CD4-positive, alpha-beta T cell treated with Interleukin-21 for 1 hour (primary cell): ENCODE measurements at regions not wholly inside any gene's neighbourhood (a gene's known extent, or its start where the extent isn't known, plus 50 kb on each side); places are given as distances from the start of the nearest gene placed in this dataset.

Experiments
- DNase-seq: peaks from one replicate; pipeline ENCODE4 v3.0.0-alpha.2; 2020

GRCh38 chr21:26784974-26785373 lies 60.2 kb downstream of the ADAMTS1 start:
- no peak for DNase-seq

DNA sequence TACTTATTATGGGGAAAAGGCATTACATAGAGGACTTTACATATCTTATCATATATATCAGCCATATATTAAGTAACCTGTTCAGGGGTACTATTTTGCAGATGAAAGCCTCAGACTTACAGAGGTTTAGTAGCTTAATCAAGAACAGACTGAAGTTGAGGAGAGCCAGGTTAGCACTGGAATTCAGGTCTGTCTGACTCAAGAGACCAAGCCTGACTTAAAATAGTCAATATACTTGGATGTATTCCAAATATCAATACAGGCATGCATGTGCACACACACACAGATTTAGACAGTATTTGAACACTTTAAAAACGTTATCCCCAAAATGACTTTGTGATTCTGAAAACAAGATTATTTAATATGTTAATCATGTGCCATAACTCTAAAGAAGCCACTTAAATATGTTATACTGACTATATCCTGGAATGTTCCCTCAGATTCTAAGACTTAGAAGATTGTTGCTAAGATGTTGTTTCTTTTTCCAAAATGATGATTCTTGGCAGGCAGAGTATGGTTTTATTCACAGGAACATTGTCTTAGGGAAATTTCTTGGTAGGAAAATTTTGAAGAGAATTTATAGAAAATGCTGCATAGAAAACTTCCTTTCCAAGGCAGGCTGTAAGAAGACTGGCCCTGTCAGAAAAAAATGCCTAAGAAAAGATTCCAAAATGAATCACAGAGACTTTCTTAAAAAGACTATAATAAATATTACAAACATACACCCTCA lies 61.6 kb downstream of the ADAMTS1 start:
- DNase-seq = no peak

- DNase-seq = no peak
Measured at GRCh38 chr21:26782747-26783146, 62.5 kb downstream of the ADAMTS1 start.

- no peak for DNase-seq
Measured at GRCh38 chr21:26782331-26782730, 62.9 kb downstream of the ADAMTS1 start.

GRCh38 chr21:26781331-26781730 lies 63.9 kb downstream of the ADAMTS1 start:
- DNase-seq = no peak

- DNase-seq = no peak
Measured at GRCh38 chr21:26777166-26777565, 68.0 kb downstream of the ADAMTS1 start.

GRCh38 chr21:26776310-26777021 lies 68.7 kb downstream of the ADAMTS1 start:
- no peak for DNase-seq

DNA sequence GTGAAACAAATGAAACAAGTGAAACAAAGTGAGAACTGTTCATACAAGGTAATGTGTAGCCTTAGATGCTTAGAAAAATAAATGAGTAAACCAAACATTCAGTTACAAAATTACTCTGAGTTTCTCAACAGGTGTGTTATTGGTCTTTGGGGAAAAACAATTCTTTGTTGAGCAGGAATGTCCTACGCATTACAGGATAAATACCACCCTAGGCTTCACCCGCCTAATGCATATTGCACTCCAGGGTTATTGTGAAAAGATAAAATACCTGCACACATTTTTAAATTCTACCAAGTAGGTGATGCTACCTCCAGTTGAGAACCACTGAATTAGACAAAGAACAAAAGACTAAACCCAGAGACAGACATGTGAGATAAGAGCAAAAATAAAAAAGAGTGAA lies 72.2 kb downstream of the ADAMTS1 start:
- DNase-seq = no peak

DNA sequence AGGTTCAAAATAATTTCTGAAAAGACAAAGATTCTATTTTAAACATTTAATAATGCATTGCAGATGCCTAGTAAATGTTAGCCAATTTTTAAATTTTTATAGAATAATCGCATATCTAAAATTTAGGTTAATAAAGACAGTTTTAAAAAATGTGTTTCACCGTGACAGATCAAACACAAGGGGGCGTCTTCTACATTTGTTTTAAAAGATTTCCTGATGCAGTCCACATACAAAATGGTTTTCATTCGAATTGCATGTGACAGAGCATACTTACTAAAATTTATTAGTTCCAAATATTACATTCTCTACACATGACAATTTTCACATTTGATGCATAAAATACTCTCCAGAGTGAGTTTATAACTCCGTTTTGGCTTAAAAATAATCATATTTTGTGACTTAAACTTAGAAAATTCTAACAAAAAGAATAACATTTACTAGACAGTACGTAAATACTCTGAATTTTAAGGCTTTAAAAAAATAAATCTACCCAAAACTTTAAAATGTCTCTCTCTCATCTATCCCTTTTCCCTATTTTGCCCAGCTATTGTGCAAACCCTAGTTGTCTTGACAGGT lies 75.5 kb downstream of the ADAMTS1 start:
- DNase-seq = no peak

- no peak for DNase-seq
Measured at GRCh38 chr21:26766826-26767325, 78.3 kb downstream of the ADAMTS1 start.

- no peak for DNase-seq
Measured at GRCh38 chr21:26761174-26761915, 83.9 kb downstream of the ADAMTS1 start.

- DNase-seq = no peak
Measured at GRCh38 chr21:26759731-26760130, 85.5 kb downstream of the ADAMTS1 start.

- no peak for DNase-seq
Measured at GRCh38 chr21:26758083-26758880, 86.9 kb downstream of the ADAMTS1 start.

- DNase-seq = no peak
Measured at GRCh38 chr21:26756491-26757159, 88.6 kb downstream of the ADAMTS1 start.

GRCh38 chr21:26754853-26755252 lies 90.4 kb downstream of the ADAMTS1 start:
- DNase-seq = no peak

GRCh38 chr21:26753822-26754221 lies 91.4 kb downstream of the ADAMTS1 start:
- no peak for DNase-seq

GRCh38 chr21:26752849-26753248 lies 92.4 kb downstream of the ADAMTS1 start:
- no peak for DNase-seq

DNA sequence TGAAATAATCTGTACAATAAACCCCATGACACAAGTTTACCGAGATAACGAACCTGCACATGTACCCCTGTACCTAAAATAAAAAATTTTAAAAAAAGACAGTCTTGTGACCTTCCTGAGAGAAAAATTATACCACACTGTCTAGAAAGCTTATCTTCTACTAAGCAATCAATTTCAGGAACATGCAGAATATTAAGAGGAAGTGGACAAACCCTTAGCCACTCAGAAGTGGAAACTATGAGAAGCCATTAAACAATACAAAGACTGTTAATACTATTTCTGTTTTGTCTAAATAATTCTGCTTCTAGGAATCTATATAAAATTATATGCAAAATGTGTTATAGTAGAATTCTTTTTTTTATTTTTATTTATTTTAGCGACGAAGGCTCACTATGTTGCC lies 93.9 kb downstream of the ADAMTS1 start:
- DNase-seq = no peak

- DNase-seq = no peak
Measured at GRCh38 chr21:26748066-26748465, 97.1 kb downstream of the ADAMTS1 start.

GRCh38 chr21:26747216-26747615 lies 98.0 kb downstream of the ADAMTS1 start:
- no peak for DNase-seq

- no peak for DNase-seq
Measured at GRCh38 chr21:26743524-26743923, 101.7 kb downstream of the ADAMTS1 start.

DNA sequence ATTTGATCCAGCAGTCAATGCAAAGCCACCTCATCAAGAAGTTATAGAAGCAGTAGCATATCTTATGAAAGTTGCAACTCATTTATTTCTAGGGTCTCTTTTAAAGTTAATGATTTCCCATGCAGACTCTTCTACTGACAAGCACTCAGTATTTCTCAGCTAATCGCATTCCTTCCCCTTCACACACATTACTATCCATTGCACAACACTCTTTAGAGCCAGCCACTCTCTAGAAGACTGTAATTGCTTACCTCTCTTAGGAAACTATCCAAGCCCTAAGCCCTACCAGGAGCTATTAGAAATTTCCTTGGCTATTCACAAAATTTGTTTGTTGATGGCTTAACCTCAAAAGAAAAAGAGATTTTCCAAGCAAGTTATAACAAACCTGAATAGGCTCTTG lies 106.0 kb downstream of the ADAMTS1 start:
- no peak for DNase-seq
